Gastrocnemius medialis (tissue), 4 donors: ENCODE measurements at regions not wholly inside any gene's neighbourhood (a gene's known extent, or its start where the extent isn't known, plus 50 kb on each side); places are given as distances from the start of the nearest gene placed in this dataset.
"Not testable (repeated sequence)": the region's sequence is repeated elsewhere in the genome, so short reads cannot be mapped to it uniquely, and the experiment has no call there.

Experiments used
- POLR2A ChIP-seq, 2 donors: fragments of 450-650 bp; IDR thresholded peaks; one replicate each; pipeline ENCODE4 v1.6.1; 2017; ENCODE audit warnings: antibody characterized with exemption in 2 of 2, mild to moderate bottlenecking in 2 of 2, moderate library complexity in 2 of 2
- TF ChIP-seq, protein P1 (sequence below), 5 experiments: fragments of 450-650 bp in 3 of 5; fragments of 200-600 bp in 2 of 5; sonication (generic) in 2 of 5; IDR thresholded peaks in 4 of 5; conservative IDR thresholded peaks in 1 of 5; 1 replicate in 4 of 5; 2 replicates in 1 of 5; pipeline ENCODE4 v1.5.1; 2016 to 2019; ENCODE audit warnings: antibody characterized with exemption in 5 of 5, mild to moderate bottlenecking in 3 of 5, moderate library complexity in 3 of 5

GRCh38 chr2:90324672-90325071 lies 1633.2 kb downstream of the RPIA start:
- TF ChIP-seq, protein P1, sequence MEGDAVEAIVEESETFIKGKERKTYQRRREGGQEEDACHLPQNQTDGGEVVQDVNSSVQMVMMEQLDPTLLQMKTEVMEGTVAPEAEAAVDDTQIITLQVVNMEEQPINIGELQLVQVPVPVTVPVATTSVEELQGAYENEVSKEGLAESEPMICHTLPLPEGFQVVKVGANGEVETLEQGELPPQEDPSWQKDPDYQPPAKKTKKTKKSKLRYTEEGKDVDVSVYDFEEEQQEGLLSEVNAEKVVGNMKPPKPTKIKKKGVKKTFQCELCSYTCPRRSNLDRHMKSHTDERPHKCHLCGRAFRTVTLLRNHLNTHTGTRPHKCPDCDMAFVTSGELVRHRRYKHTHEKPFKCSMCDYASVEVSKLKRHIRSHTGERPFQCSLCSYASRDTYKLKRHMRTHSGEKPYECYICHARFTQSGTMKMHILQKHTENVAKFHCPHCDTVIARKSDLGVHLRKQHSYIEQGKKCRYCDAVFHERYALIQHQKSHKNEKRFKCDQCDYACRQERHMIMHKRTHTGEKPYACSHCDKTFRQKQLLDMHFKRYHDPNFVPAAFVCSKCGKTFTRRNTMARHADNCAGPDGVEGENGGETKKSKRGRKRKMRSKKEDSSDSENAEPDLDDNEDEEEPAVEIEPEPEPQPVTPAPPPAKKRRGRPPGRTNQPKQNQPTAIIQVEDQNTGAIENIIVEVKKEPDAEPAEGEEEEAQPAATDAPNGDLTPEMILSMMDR (IDR thresholded peaks at IDR 0.05 in 4 of 5, conservative IDR thresholded peaks at IDR 0.05 in 1 of 5), result not testable (repeated sequence)
- TF ChIP-seq POLR2A (IDR thresholded peaks at IDR 0.05), result not testable (repeated sequence)
